GM19328 (cell line): ENCODE measurements at regions not wholly inside any gene's neighbourhood (a gene's known extent, or its start where the extent isn't known, plus 50 kb on each side); places are given as distances from the start of the nearest gene placed in this dataset.

Experiments
- ATAC-seq: cut with Tn5 transposase; IDR thresholded peaks from one replicate; pipeline ENCODE4 v1.9.1; 2021; ENCODE audit warnings: mild to moderate bottlenecking, moderate library complexity; ENCODE audit not compliant: unreplicated experiment

GRCh38 chr12:43044241-43044640 lies 454.7 kb upstream of the PRICKLE1 start:
- no peak for ATAC-seq

- no peak for ATAC-seq
Measured at GRCh38 chr12:43038991-43039390, 449.4 kb upstream of the PRICKLE1 start.

GRCh38 chr12:43029971-43030370 lies 440.4 kb upstream of the PRICKLE1 start:
- ATAC-seq: no peak

- no peak for ATAC-seq
Measured at GRCh38 chr12:43028826-43029225, 439.3 kb upstream of the PRICKLE1 start.

- no peak for ATAC-seq
Measured at GRCh38 chr12:43022838-43023237, 433.3 kb upstream of the PRICKLE1 start.

GRCh38 chr12:43015090-43015737 lies 425.7 kb upstream of the PRICKLE1 start:
- no peak for ATAC-seq

- peak; percentile 54 for ATAC-seq
Measured at GRCh38 chr12:43011383-43011926, 421.9 kb upstream of the PRICKLE1 start.

GRCh38 chr12:43009846-43010240 lies 420.3 kb upstream of the PRICKLE1 start:
- ATAC-seq: no peak

- no peak for ATAC-seq
Measured at GRCh38 chr12:43008953-43009845, 419.7 kb upstream of the PRICKLE1 start.

- no peak for ATAC-seq
Measured at GRCh38 chr12:43004908-43005307, 415.4 kb upstream of the PRICKLE1 start.

GRCh38 chr12:43004141-43004540 lies 414.6 kb upstream of the PRICKLE1 start:
- ATAC-seq: no peak

GRCh38 chr12:42996869-42997431 lies 407.4 kb upstream of the PRICKLE1 start:
- no peak for ATAC-seq

GRCh38 chr12:42992826-42993225 lies 403.3 kb upstream of the PRICKLE1 start:
- ATAC-seq: no peak

GRCh38 chr12:42990387-42990786 lies 400.8 kb upstream of the PRICKLE1 start:
- no peak for ATAC-seq

GRCh38 chr12:42987216-42987650 lies 397.7 kb upstream of the PRICKLE1 start:
- ATAC-seq: no peak

GRCh38 chr12:42985506-42985905 lies 396.0 kb upstream of the PRICKLE1 start:
- ATAC-seq: no peak

- ATAC-seq: no peak
Measured at GRCh38 chr12:42982828-42983227, 393.3 kb upstream of the PRICKLE1 start.

- ATAC-seq: no peak
Measured at GRCh38 chr12:42981379-42981778, 391.8 kb upstream of the PRICKLE1 start.

- ATAC-seq: no peak
Measured at GRCh38 chr12:42980441-42980840, 390.9 kb upstream of the PRICKLE1 start.

GRCh38 chr12:42979746-42980145 lies 390.2 kb upstream of the PRICKLE1 start:
- ATAC-seq: no peak

GRCh38 chr12:42978708-42979107 lies 389.2 kb upstream of the PRICKLE1 start:
- no peak for ATAC-seq
